OCI-LY3 (cell line): ENCODE measurements at regions not wholly inside any gene's neighbourhood (a gene's known extent, or its start where the extent isn't known, plus 50 kb on each side); places are given as distances from the start of the nearest gene placed in this dataset.

ENCODE experiments used
- H2AFZ ChIP-seq: fragments of 200-600, 300-600 bp; shearing (Covaris generic); 2 replicates; pipeline ENCODE4 v1.6.0; 2014; ENCODE audit warnings: antibody characterized with exemption, low read depth, low read length
- H3K27ac ChIP-seq: fragments of 200-600, 300-600 bp; sonication (generic); 2 replicates; pipeline ENCODE4 v1.5.1; 2014; ENCODE audit warnings: mild to moderate bottlenecking, low read length, moderate library complexity, mixed read lengths
- H3K27me3 ChIP-seq: fragments of 200-600, 300-600 bp; sonication (generic); 2 replicates; pipeline ENCODE4 v1.6.1; 2014; ENCODE audit warnings: low read depth, low read length, mixed read lengths
- H3K36me3 ChIP-seq: fragments of 200-600, 300-600 bp; sonication (generic); replicated peaks from 2 replicates; pipeline ENCODE3; 2014; ENCODE audit warnings: low read depth, low read length, mixed read lengths
- H3K4me1 ChIP-seq: fragments of 300-600, 200-600 bp; sonication (generic); 2 replicates; pipeline ENCODE4 v1.6.1; 2014; ENCODE audit warnings: low read length, mixed read lengths
- H3K4me2 ChIP-seq: fragments of 200-600, 300-600 bp; sonication (generic); 2 replicates; pipeline ENCODE4 v1.6.1; 2014; ENCODE audit warnings: low read length, mixed read lengths
- H3K4me3 ChIP-seq: fragments of 300-600, 200-600 bp; sonication (generic); 2 replicates; pipeline ENCODE4 v1.5.1; 2014; ENCODE audit warnings: antibody characterized with exemption, mild to moderate bottlenecking, low read length, moderate library complexity
- H3K79me2 ChIP-seq: fragments of 300-600, 200-600 bp; shearing (Covaris generic); 2 replicates; pipeline ENCODE4 v1.6.1; 2014; ENCODE audit warnings: mild to moderate bottlenecking, low read length, mixed read lengths
- H3K9ac ChIP-seq: fragments of 300-600, 200-600 bp; shearing (Covaris generic); 2 replicates; pipeline ENCODE4 v1.6.0; 2014; ENCODE audit warnings: mild to moderate bottlenecking, low read length, moderate library complexity
- H3K9me3 ChIP-seq: fragments of 200-600, 300-600 bp; shearing (Covaris generic); 2 replicates; pipeline ENCODE4 v1.6.1; 2014; ENCODE audit warnings: low read length, mixed read lengths; ENCODE audit not compliant: insufficient read depth
- H4K20me1 ChIP-seq: fragments of 200-600, 300-600 bp; sonication (generic); 2 replicates; pipeline ENCODE4 v1.6.1; 2016; ENCODE audit warnings: low read length, mixed read lengths; ENCODE audit not compliant: insufficient read depth
- CTCF ChIP-seq: fragments of 200-600, 300-600 bp; sonication (generic); IDR thresholded peaks from 2 replicates; pipeline ENCODE4 v1.5.1; 2014; ENCODE audit warnings: antibody characterized with exemption, low read length, low read depth
- EZH2phosphoT487 ChIP-seq: fragments of 200-600 bp; shearing (Covaris generic); IDR thresholded peaks from 2 replicates; pipeline ENCODE4 v1.6.1; 2018; ENCODE audit warnings: antibody characterized with exemption, mixed run types, low read depth

- no peak overlapping the region for H3K9ac ChIP-seq
- H3K27ac ChIP-seq = no peak overlapping the region
- H3K79me2 ChIP-seq = no peaks in the 10 kb centered on the region
- no peak for TF ChIP-seq CTCF
- no peaks in the 10 kb centered on the region for H3K9me3 ChIP-seq
- H4K20me1 ChIP-seq = no peaks in the 10 kb centered on the region
- peak overlapping the region; percentile 14 for H3K4me2 ChIP-seq
- H3K27me3 ChIP-seq = no peaks in the 10 kb centered on the region
- no peak overlapping the region for H3K4me3 ChIP-seq
- H2AFZ ChIP-seq = no peak overlapping the region
- H3K4me1 ChIP-seq = peaks cover 16% of the 10 kb centered on the region
- no peaks in the 10 kb centered on the region for H3K36me3 ChIP-seq
Measured at GRCh38 chr1:194487172-194487571, 1300.8 kb upstream of the B3GALT2 start.

GRCh38 chr1:194485432-194485831, 1299.0 kb upstream of the B3GALT2 start:
- H3K27me3 ChIP-seq = no peaks in the 10 kb centered on the region
- no peaks in the 10 kb centered on the region for H3K9me3 ChIP-seq
- H3K79me2 ChIP-seq = no peaks in the 10 kb centered on the region
- no peaks in the 10 kb centered on the region for H4K20me1 ChIP-seq
- peaks cover 16% of the 10 kb centered on the region for H3K4me1 ChIP-seq
- H3K4me3 ChIP-seq = no peak overlapping the region
- H3K4me2 ChIP-seq = 0 out of 2 replicates have a peak overlapping the region, but pooled peaks have one; percentile 2
- no peak for TF ChIP-seq EZH2phosphoT487
- TF ChIP-seq CTCF = no peak
- H3K36me3 ChIP-seq = no peaks in the 10 kb centered on the region
- no peak overlapping the region for H2AFZ ChIP-seq
- no peak overlapping the region for H3K9ac ChIP-seq
- H3K27ac ChIP-seq = no peak overlapping the region

GRCh38 chr1:194478731-194479130, 1292.3 kb upstream of the B3GALT2 start:
- no peak overlapping the region for H3K4me3 ChIP-seq
- H3K79me2 ChIP-seq = no peaks in the 10 kb centered on the region
- H3K4me2 ChIP-seq = no peak overlapping the region
- H3K27ac ChIP-seq = no peak overlapping the region
- H4K20me1 ChIP-seq = no peaks in the 10 kb centered on the region
- no peaks in the 10 kb centered on the region for H3K36me3 ChIP-seq
- no peak overlapping the region for H2AFZ ChIP-seq
- TF ChIP-seq EZH2phosphoT487 (no peak), CTCF (no peak)
- H3K27me3 ChIP-seq = no peaks in the 10 kb centered on the region
- no peaks in the 10 kb centered on the region for H3K9me3 ChIP-seq
- peaks cover 31% of the 10 kb centered on the region for H3K4me1 ChIP-seq
- no peak overlapping the region for H3K9ac ChIP-seq

- Histone ChIP-seq H3K79me2 (no peaks in the 10 kb centered on the region), H3K27ac (no peak overlapping the region), H3K9ac (no peak overlapping the region), H4K20me1 (no peaks in the 10 kb centered on the region), H3K9me3 (no peaks in the 10 kb centered on the region), H3K4me1 (peaks cover 31% of the 10 kb centered on the region), H3K4me2 (peak overlapping the region; percentile 57), H3K36me3 (no peaks in the 10 kb centered on the region), H2AFZ (no peak overlapping the region), H3K27me3 (no peaks in the 10 kb centered on the region), H3K4me3 (no peak overlapping the region)
- TF ChIP-seq CTCF (no peak), EZH2phosphoT487 (no peak)
Measured at GRCh38 chr1:194477908-194478307, 1291.5 kb upstream of the B3GALT2 start.
